GM19025 (cell line): ENCODE measurements at regions not wholly inside any gene's neighbourhood (a gene's known extent, or its start where the extent isn't known, plus 50 kb on each side); places are given as distances from the start of the nearest gene placed in this dataset.

Experiments
- ATAC-seq: cut with Tn5 transposase; IDR thresholded peaks from one replicate; pipeline ENCODE4 v1.9.1; 2021; ENCODE audit warnings: mild to moderate bottlenecking, low read depth, moderate library complexity; ENCODE audit not compliant: unreplicated experiment

GRCh38 chr13:24041651-24042225 lies 118.8 kb upstream of the SPATA13 start:
- no peak for ATAC-seq

GRCh38 chr13:24042710-24043440 lies 117.6 kb upstream of the SPATA13 start:
- ATAC-seq, result no peak

GRCh38 chr13:24043590-24044350 lies 116.8 kb upstream of the SPATA13 start:
- ATAC-seq, result no peak

- no peak for ATAC-seq
These were observed 114.9 kb upstream of the SPATA13 start for GRCh38 chr13:24045597-24045996.

GRCh38 chr13:24050292-24050711 lies 110.2 kb upstream of the SPATA13 start:
- ATAC-seq, result no peak

- no peak for ATAC-seq
These were observed 109.5 kb upstream of the SPATA13 start for GRCh38 chr13:24050796-24051715.

GRCh38 chr13:24052547-24053518 lies 107.7 kb upstream of the SPATA13 start:
- no peak for ATAC-seq

GRCh38 chr13:24053519-24054251 lies 106.8 kb upstream of the SPATA13 start:
- peak; percentile 96 for ATAC-seq

- no peak for ATAC-seq
These were observed 103.8 kb upstream of the SPATA13 start for GRCh38 chr13:24056616-24057137.

GRCh38 chr13:24060993-24061392 lies 99.5 kb upstream of the SPATA13 start:
- ATAC-seq, result no peak

- no peak for ATAC-seq
These were observed 97.1 kb upstream of the SPATA13 start for GRCh38 chr13:24063281-24063877.

GRCh38 chr13:24064371-24064770 lies 96.1 kb upstream of the SPATA13 start:
- ATAC-seq, result no peak

GRCh38 chr13:24065176-24065575 lies 95.3 kb upstream of the SPATA13 start:
- ATAC-seq, result no peak

- ATAC-seq, result no peak
These were observed 93.9 kb upstream of the SPATA13 start for GRCh38 chr13:24066405-24067295.

- no peak for ATAC-seq
These were observed 92.0 kb upstream of the SPATA13 start for GRCh38 chr13:24068472-24068871.

GRCh38 chr13:24071016-24071415 lies 89.5 kb upstream of the SPATA13 start:
- ATAC-seq, result no peak

- no peak for ATAC-seq
These were observed 89.0 kb upstream of the SPATA13 start for GRCh38 chr13:24071423-24072075.
